ENCODE measurements at regions not wholly inside any gene's neighbourhood (a gene's known extent, or its start where the extent isn't known, plus 50 kb on each side); places are given as distances from the start of the nearest gene placed in this dataset.

DNA sequence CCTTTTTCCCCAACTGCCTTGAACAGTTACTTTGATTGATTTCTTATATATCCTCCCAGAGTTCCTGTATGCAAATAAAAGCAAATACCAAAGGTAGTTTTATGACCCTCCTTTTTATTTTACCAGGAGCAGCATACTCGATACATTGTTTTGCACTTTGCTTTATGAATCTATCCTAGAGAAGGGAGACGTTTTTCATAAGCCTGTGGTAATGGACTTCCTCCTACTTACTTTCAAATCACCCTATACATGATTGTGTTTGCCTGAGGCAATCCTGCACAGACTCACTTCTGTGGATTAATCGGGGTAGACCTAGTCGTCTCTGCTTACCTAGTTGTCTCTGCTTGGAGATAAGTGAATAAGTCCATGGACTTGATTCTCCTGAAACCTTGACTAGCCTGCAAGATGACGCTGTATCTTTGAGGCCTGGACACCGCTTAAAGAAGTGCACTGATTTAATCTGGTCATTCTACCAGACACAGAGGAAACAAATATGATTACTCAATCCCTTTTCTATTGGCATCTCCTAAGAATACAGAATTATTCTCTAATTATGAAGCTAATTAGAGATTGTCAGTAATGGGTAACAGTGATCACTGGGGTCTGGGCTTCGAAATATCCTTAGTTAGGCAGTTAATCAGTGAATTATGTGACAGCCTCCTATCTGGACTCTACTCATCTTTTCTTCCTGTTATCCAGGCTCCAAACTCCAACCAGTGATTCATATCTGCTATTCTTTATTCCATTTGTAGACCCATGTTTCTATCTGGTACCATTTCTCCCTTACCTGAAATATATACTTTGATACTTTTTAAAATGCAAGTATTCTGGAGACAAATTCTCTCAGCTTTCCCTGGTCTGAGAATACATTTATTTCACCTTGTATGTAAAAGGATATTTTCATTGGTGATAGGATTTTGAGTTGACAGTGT, 447.4 kb upstream of the TRIB2 start:
- no peak for DNase-seq

DNA sequence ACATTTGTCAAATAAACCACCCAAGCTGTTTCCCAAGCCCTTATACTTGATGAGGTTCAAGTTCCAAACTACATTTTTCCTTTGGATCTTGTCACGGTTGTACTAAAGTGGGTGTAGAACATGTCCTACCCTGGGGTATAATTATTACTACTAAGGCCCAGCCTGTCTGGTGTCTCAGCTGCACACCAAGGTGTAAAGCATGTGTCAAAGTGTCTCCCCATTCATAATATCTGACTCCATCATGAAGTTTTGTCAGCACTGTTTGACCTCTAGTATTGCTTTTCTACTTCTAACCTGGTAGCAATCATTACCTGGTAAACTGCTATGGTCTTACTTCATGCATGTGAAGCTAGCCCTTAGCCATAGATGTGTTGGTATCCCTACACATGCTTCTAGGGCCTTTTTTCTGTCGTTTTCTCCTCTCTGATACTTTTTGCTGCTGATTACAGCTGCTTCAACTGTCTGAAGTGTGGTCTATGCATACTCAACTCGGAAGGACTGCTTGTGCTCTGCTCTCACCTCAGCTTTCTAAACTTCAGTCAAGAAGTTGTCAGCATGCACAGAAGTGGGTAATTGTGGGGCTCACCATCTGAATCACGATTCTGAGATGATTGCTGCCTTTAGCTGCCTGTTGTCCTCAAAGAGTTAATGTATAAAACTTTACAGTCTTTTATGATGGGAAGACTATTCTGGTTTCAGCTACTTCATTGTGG, 445.7 kb upstream of the TRIB2 start:
- DNase-seq, result no peak

DNA sequence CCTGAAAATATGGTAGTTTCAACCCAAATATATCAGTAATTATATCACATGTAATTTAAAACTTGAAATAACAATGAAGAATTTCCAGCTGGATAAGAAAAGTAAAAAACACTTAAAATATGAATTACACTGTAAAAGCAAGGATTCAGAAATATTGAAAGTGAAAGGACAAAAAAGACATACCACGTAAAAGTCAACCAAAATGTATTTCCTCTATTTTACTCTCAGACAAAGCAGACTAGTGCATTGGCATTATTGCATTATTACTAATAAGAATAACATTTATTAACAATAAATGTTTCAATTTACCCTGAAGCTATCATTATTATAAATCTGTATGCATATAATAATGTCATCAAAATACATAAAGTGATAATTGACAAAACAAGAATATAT, 445.1 kb upstream of the TRIB2 start:
- DNase-seq, result no peak

DNA sequence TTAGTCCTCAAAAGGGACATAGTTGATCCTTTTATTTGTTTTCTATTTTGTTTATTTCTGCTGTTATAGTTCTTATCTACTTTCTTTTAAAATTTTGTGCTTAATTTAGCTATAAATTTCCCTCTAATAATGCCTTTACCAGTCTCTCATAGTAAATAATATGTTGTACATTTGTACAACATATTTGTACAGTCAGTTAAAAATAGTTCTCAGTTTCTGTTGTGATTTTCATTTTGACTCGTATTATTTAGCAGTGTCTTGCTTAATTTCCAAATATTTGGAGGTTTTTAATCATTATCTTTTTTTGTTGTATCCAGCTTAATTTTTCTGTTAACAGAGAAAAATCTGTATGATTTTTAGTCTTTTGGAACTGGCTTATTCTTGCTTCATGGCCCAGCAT, 443.6 kb upstream of the TRIB2 start:
- no peak for DNase-seq

DNA sequence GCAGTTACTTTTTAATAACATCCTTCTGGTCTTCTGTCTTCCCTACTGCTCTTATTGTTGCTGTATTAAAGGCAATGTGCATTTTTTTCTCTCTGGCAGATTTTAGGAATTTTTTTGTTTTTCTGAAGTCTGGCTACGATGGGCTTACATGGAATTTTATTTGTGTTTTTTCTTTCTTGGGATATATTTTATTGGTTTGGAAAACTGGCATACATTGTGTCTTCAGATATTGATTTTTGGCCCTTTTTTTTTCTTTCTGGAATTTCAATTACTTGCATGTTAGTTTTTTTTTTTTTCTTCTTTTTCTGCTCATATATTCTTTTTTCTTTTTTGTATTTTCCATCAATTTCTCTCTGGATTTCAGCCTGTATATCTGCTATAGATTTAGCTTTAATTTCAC, 442.1 kb upstream of the TRIB2 start:
- no peak for DNase-seq

GRCh38 chr2:12277241-12278034, 439.3 kb upstream of the TRIB2 start:
- DNase-seq, result no peak

GRCh38 chr2:12278217-12278750, 438.5 kb upstream of the TRIB2 start:
- DNase-seq, result no peak

GRCh38 chr2:12282780-12283695, 433.7 kb upstream of the TRIB2 start:
- DNase-seq, result no peak

GRCh38 chr2:12284037-12284436, 432.7 kb upstream of the TRIB2 start:
- DNase-seq, result no peak

DNA sequence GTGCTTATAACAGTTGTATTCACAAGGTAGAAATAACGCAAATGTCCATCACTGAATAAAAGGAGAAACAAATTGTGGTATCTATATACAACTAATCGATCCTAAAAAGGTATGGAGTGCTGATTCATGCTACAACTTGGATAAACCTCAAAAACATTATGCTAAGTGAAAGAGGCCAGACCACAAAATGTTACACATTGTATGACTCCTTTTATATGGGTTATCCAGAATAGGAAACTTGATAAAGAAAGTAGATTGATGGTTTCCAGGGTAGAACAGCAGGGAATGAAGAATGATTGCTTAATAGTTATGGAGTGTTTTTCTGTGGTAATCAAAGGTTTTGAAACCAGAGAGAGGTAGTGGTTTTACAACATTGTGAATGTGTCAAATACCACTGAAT, 432.2 kb upstream of the TRIB2 start:
- DNase-seq, result no peak

DNA sequence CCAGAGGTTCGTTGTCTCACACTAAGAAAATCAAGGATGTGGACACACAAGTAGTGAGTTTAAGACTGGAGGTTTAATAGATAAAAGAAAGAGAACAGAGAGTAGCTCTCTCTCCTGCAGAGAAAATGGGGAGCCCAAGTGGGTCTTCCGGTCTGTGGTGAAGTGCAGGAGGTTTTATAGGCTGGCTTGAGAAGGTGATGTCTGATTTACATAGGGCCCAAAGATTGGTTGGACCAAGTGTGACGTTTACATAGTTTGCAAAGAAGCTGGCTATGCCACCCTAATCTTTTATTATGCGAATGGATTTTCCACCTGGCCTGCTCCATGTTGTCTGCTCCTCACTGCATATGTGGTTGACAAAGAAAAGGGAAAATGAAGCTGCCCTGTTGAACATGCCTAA, 430.4 kb upstream of the TRIB2 start:
- DNase-seq, result no peak

GRCh38 chr2:12287220-12287751, 429.4 kb upstream of the TRIB2 start:
- no peak for DNase-seq

- no peak for DNase-seq
These were observed 428.7 kb upstream of the TRIB2 start for GRCh38 chr2:12288048-12288447.

GRCh38 chr2:12289120-12289802, 427.5 kb upstream of the TRIB2 start:
- no peak for DNase-seq

DNA sequence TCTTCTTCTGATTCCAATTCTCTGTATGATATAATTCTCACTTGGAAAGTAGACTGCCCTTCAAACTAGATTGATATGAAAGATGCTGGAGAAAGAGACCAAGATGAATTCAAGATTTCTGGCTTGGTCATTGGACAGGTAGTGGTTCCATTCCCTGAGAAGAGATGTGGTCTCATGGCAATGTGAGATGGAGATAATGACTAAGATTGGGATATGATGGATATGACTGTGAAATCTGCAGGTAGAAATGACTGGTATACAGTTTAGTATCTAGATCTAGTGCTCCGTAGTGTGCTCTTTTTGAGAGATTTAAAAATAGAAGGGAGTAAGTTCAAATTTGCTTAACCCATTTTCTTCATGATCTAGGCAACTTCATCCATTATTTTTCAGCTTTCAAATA, 425.4 kb upstream of the TRIB2 start:
- DNase-seq, result no peak

DNA sequence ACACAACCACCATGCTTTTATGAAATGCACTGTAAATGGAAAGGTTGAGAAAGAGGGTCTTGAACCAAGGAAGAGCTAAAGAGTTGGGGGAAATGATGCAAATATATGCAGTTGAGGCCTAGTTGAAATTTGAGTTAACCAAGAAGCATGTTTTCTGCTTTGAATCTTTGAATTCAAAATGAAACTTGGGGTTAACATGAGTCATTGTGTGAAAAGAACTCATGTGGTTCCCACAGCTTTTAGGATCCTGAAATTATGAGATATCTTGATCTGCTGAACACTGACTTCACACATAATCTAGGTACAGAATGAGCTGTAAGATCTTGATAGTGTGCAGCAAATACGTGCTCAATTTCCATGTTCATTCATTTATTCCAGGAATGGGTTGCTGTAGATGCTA, 422.9 kb upstream of the TRIB2 start:
- DNase-seq, result no peak

DNA sequence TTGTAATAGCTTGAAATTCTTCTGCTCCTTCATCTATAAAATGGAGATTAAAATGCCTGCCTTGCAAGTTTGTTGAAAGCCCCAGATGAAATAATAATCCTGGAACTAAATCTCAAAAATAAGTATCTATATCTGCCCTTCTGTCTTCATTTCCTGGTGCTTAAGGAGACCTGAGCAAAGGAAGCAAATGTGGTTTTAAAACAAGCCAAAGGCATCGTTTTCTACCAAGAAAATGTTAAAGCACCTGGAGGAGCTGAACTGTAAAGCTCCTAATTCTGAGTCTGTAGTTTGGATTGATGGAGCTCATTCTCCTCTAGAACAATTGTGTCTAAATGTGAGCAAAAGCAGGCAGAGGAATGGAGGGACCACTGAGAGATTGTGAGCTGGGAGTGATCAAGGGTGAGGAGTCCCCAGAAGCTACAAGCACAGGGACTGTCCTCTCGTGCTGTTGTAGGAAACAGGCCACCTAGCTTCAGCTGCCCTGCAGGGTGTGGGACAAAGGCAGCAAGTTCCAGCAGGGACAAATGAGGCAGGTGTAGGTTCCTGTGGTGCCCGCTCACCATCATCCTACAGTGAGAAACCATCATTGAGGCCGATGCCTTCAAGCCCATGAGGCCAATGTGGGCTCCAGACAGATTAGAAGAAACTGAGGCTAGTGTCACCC, 420.7 kb upstream of the TRIB2 start:
- no peak for DNase-seq

GRCh38 chr2:12296915-12297314, 419.8 kb upstream of the TRIB2 start:
- DNase-seq, result peak; percentile 21

DNA sequence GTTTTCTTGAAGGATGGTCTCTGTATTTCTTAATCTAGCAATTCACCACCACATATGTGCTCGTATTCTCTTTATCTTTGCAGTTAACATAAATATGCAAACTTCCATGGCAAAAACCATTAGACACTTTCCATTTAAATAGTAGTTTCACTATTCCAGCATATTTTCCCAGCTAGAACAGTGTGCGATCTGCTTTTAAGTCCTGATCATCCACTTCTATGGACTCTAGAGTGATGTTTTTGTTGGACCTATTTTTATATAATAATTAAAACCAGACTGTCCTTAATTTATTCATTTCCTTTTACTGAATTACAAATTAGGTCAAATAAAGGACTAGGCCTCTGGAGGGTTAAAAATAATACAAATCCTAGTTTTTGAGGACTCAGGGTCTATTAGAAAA, 418.4 kb upstream of the TRIB2 start:
- no peak for DNase-seq

- no peak for DNase-seq
These were observed 417.3 kb upstream of the TRIB2 start for GRCh38 chr2:12299431-12299830.

Measured in NCI-H2029 (cell line).